Osteocyte (in vitro differentiated cells): ENCODE measurements at regions not wholly inside any gene's neighbourhood (a gene's known extent, or its start where the extent isn't known, plus 50 kb on each side); places are given as distances from the start of the nearest gene placed in this dataset.

Experiments used
- DNase-seq: peaks from one replicate; pipeline ENCODE4 v3.0.0; 2021; ENCODE audit warnings: mixed read lengths; ENCODE audit not compliant: unreplicated experiment; ENCODE audit errors: extremely low spot score
- H3K27ac Mint-ChIP-seq: one replicate; pipeline ENCODE4 v1.8.0; 2021; ENCODE audit warnings: mild to moderate bottlenecking, mixed read lengths; ENCODE audit not compliant: unreplicated experiment
- H3K27me3 Mint-ChIP-seq: one replicate; pipeline ENCODE4 v1.8.0; 2021; ENCODE audit warnings: mixed read lengths; ENCODE audit not compliant: unreplicated experiment
- H3K36me3 Mint-ChIP-seq: one replicate; pipeline ENCODE4 v1.8.0; 2021; ENCODE audit warnings: mixed read lengths; ENCODE audit not compliant: unreplicated experiment
- H3K4me1 Mint-ChIP-seq: one replicate; pipeline ENCODE4 v1.8.0; 2021; ENCODE audit warnings: mixed read lengths; ENCODE audit not compliant: unreplicated experiment
- H3K4me3 Mint-ChIP-seq: one replicate; pipeline ENCODE4 v1.8.0; 2021; ENCODE audit warnings: mild to moderate bottlenecking, moderate library complexity, mixed read lengths; ENCODE audit not compliant: unreplicated experiment
- H3K9me3 Mint-ChIP-seq: one replicate; pipeline ENCODE4 v1.8.0; 2021; ENCODE audit warnings: mixed read lengths; ENCODE audit not compliant: unreplicated experiment
- TF ChIP-seq, protein P1 (sequence below): fragments of 200-600 bp; sonication (generic); IDR thresholded peaks from 2 replicates; pipeline ENCODE4 v1.5.0; 2021; ENCODE audit warnings: antibody characterized with exemption, mild to moderate bottlenecking, moderate library complexity

DNA sequence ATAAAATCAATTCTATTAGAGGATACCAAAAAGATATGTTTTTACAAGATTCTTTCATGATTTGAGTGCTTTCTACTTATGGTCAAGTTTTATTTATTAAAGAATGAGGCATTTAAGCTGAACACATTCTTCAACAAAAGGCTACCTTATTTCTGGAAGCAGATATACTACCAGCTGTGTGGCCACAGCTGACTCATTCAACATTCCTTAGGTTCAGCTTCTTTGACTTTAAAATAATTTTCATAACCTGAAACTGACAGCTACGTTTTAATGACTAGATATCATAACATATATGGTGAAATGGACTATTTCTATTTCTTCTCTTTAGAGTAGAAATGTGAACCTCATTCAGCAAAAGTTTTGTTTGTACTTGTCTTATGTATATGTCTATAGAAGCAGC, 414.2 kb upstream of the SEMA3C start:
- TF ChIP-seq, protein P1, sequence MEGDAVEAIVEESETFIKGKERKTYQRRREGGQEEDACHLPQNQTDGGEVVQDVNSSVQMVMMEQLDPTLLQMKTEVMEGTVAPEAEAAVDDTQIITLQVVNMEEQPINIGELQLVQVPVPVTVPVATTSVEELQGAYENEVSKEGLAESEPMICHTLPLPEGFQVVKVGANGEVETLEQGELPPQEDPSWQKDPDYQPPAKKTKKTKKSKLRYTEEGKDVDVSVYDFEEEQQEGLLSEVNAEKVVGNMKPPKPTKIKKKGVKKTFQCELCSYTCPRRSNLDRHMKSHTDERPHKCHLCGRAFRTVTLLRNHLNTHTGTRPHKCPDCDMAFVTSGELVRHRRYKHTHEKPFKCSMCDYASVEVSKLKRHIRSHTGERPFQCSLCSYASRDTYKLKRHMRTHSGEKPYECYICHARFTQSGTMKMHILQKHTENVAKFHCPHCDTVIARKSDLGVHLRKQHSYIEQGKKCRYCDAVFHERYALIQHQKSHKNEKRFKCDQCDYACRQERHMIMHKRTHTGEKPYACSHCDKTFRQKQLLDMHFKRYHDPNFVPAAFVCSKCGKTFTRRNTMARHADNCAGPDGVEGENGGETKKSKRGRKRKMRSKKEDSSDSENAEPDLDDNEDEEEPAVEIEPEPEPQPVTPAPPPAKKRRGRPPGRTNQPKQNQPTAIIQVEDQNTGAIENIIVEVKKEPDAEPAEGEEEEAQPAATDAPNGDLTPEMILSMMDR = no peak
- Mint-ChIP-seq H3K36me3 (no peaks in the 10 kb centered on the region), H3K4me3 (no peak overlapping the region), H3K9me3 (no peaks in the 10 kb centered on the region), H3K27ac (peak overlapping the region; percentile 57), H3K4me1 (peaks cover 35% of the 10 kb centered on the region), H3K27me3 (no peaks in the 10 kb centered on the region)
- no peak for DNase-seq

DNA sequence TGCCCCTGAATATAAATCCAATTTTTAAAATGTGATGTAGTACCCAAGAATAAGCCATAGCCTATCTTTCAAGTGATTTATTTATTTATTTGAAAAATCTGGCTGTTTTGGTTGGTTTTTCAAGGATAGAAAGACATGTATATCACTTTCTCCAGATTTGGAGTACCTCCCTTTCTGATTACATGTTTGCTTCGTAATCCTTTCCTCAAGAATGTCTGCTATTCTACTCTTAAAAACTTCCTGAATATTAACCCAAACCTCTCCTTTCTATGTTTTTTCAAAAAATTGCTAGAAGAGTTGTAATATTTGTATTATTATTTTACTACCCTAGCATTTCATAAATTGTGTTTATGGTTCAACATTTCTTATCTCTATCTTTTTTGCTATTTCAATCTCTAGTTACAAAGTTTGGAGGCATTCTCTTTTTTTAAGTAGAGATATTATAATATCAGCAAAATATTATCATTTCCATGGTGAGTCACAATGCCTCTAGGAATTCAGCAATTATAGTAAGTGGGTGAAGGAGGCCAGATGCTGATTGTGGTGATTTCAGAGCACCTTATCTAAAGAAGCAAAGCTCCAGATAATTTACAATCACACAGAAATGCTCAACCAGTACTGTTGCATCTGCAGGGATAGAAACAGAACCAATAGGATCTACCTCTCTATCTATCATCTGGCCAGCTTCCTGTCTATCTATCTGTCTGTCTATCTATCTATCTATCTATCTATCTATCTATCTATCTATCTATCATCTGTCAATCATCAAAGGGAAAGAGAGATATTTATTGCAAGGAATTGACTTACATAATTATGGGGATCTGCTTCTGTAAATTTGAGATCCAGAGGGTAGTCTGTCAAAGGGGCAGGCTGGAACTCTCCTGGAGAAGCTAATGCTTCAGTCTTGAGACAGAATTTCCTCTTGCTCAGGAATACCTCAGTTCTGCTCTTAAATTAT, 412.5 kb upstream of the SEMA3C start:
- no peaks in the 10 kb centered on the region for H3K9me3 Mint-ChIP-seq
- TF ChIP-seq, protein P1 = no peak
- no peaks in the 10 kb centered on the region for H3K36me3 Mint-ChIP-seq
- DNase-seq = no peak
- H3K4me3 Mint-ChIP-seq = no peak overlapping the region
- peak overlapping the region; percentile 3 for H3K27ac Mint-ChIP-seq
- H3K27me3 Mint-ChIP-seq = no peaks in the 10 kb centered on the region
- H3K4me1 Mint-ChIP-seq = peaks cover 38% of the 10 kb centered on the region

DNA sequence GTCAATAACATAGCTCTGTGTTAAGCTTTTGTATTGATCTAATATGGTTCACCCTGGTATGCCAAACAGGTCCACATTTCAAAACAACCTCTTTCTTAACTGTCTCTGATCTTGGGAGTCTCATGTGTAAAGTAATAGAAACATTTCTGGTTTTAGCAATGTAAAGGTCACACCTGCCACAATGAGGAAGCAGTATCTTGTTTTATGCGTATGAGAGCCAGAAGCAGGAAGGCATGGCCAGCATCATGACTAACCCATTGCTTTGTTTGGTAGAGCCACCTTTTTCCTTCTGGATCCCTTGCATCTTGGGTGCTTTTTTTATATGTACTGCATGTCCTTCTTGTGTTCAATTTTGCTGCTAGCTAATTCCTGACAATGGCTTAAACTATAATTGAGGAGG, 411.3 kb upstream of the SEMA3C start:
- Mint-ChIP-seq H3K36me3 (no peaks in the 10 kb centered on the region), H3K9me3 (peaks cover 6% of the 10 kb centered on the region), H3K27me3 (no peaks in the 10 kb centered on the region), H3K4me3 (no peak overlapping the region), H3K27ac (no peak overlapping the region), H3K4me1 (peaks cover 39% of the 10 kb centered on the region)
- DNase-seq = no peak
- TF ChIP-seq, protein P1 = no peak

DNA sequence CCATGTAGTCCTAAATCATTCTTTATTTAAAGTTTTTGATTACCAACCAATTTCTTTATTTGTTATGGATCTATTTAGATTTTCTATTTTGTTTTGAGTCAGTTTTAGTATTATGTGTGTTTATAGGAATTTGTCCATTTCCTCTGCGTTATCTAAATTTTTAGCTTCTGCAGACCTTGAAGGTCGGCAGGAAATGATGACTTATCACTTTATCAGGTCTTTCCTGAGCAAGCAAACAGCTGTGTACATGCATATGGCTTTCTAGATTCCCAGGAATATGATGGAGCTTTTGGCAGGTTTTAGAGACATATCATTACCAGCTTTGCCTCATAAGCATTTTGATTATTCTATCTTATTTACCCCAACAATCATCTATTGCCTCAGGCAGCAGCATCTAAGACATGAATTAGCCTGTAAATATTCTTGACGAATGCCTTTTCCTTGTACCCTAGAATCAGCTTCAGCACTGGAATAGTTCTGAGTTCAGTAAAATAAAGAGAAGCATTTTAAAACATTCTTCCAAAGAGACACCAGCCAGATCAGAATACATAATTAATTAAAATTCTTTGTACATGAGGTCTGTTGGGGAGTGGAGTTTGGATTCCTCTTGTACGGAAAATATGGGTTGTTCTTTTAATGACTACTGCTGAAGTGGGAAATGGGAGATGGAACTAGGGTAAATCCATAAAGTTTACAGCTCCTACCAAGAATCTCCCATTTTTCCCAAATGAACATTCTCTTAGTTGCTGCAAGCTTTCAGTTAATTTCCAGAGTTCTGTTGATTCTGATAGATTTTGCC, 408.8 kb upstream of the SEMA3C start:
- no peak for DNase-seq
- TF ChIP-seq, protein P1 = no peak
- no peak overlapping the region for H3K4me3 Mint-ChIP-seq
- peaks cover 6% of the 10 kb centered on the region for H3K9me3 Mint-ChIP-seq
- H3K27ac Mint-ChIP-seq = no peak overlapping the region
- peaks cover 6% of the 10 kb centered on the region for H3K27me3 Mint-ChIP-seq
- H3K4me1 Mint-ChIP-seq = peaks cover 27% of the 10 kb centered on the region
- H3K36me3 Mint-ChIP-seq = no peaks in the 10 kb centered on the region

DNA sequence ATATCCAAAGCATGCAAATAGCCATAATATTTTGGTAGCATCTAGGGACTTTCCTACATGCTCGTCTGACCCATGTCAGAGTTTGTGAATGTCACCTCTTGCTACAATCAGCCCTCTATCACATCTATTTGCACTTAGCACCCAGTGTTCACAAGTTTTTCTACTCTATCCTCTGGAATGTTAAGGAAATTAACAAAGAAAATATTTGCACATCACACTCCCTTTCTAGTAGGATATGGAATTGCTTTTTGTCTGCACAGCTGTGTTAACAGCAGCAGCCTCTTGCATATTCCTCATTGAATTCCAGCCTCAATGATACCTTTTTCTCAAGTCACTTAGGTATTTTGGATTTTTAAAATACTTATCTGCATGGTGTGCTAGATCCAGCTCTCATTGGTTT, 403.1 kb upstream of the SEMA3C start:
- Mint-ChIP-seq H3K9me3 (peaks cover 6% of the 10 kb centered on the region), H3K4me1 (peaks cover 3% of the 10 kb centered on the region), H3K4me3 (no peak overlapping the region), H3K27me3 (peaks cover 41% of the 10 kb centered on the region), H3K36me3 (peaks cover 2% of the 10 kb centered on the region), H3K27ac (no peak overlapping the region)
- TF ChIP-seq, protein P1 = no peak
- no peak for DNase-seq
